Mesothelial cell of epicardium (in vitro differentiated cells): ENCODE measurements at regions not wholly inside any gene's neighbourhood (a gene's known extent, or its start where the extent isn't known, plus 50 kb on each side); places are given as distances from the start of the nearest gene placed in this dataset.

ENCODE experiments used
- DNase-seq, 2 experiments: peaks; one replicate each; pipeline ENCODE4 v3.0.0; 2021; ENCODE audit warnings: low spot score in 2 of 2; ENCODE audit not compliant: unreplicated experiment in 2 of 2
- H3K27ac Mint-ChIP-seq: 2 replicates; pipeline ENCODE4 v1.8.0; 2021; ENCODE audit warnings: mixed read lengths
- H3K27me3 Mint-ChIP-seq: 2 replicates; pipeline ENCODE4 v1.8.0; 2021; ENCODE audit warnings: low read depth, mixed read lengths
- H3K36me3 Mint-ChIP-seq: 2 replicates; pipeline ENCODE4 v1.8.0; 2021; ENCODE audit warnings: mixed read lengths
- H3K4me1 Mint-ChIP-seq: 2 replicates; pipeline ENCODE4 v1.8.0; 2021; ENCODE audit warnings: mixed read lengths
- H3K4me3 Mint-ChIP-seq: 2 replicates; pipeline ENCODE4 v1.8.0; 2021; ENCODE audit warnings: mild to moderate bottlenecking, moderate library complexity, mixed read lengths
- H3K9me3 Mint-ChIP-seq: 2 replicates; pipeline ENCODE4 v1.8.0; 2021; ENCODE audit warnings: mixed read lengths
- CTCF ChIP-seq: fragments of 200-600 bp; sonication (generic); IDR thresholded peaks from one replicate; pipeline ENCODE4 v1.5.0; 2021; ENCODE audit warnings: antibody characterized with exemption; ENCODE audit not compliant: unreplicated experiment

- Mint-ChIP-seq H3K27me3 (peaks cover 4% of the 10 kb centered on the region), H3K4me3 (no peak overlapping the region), H3K9me3 (no peaks in the 10 kb centered on the region), H3K36me3 (no peaks in the 10 kb centered on the region), H3K27ac (peak overlapping the region; percentile 30), H3K4me1 (peaks cover 24% of the 10 kb centered on the region)
- DNase-seq, result no peak
- no peak for TF ChIP-seq CTCF
Observed at GRCh38 chr11:134791102-134791501, 379.1 kb upstream of the B3GAT1 start.

GRCh38 chr11:134789104-134789503 is 377.1 kb upstream of the B3GAT1 start:
- Mint-ChIP-seq H3K36me3 (no peaks in the 10 kb centered on the region), H3K4me3 (no peak overlapping the region), H3K9me3 (no peaks in the 10 kb centered on the region), H3K27me3 (peaks cover 4% of the 10 kb centered on the region), H3K4me1 (peaks cover 24% of the 10 kb centered on the region), H3K27ac (no peak overlapping the region)
- no peak for DNase-seq
- TF ChIP-seq CTCF, result no peak

- Mint-ChIP-seq H3K27me3 (peaks cover 4% of the 10 kb centered on the region), H3K27ac (no peak overlapping the region), H3K36me3 (no peaks in the 10 kb centered on the region), H3K4me1 (peaks cover 26% of the 10 kb centered on the region), H3K4me3 (no peak overlapping the region), H3K9me3 (no peaks in the 10 kb centered on the region)
- no peak for DNase-seq
- TF ChIP-seq CTCF, result no peak
Observed at GRCh38 chr11:134786636-134787035, 374.6 kb upstream of the B3GAT1 start.

- Mint-ChIP-seq H3K36me3 (no peaks in the 10 kb centered on the region), H3K4me3 (no peak overlapping the region), H3K27ac (no peak overlapping the region), H3K27me3 (peaks cover 4% of the 10 kb centered on the region), H3K9me3 (no peaks in the 10 kb centered on the region), H3K4me1 (peaks cover 26% of the 10 kb centered on the region)
- no peak for DNase-seq
- no peak for TF ChIP-seq CTCF
Observed at GRCh38 chr11:134785660-134786284, 373.7 kb upstream of the B3GAT1 start.

- DNase-seq, result no peak
- no peak overlapping the region for H3K27ac Mint-ChIP-seq
- no peak overlapping the region for H3K4me3 Mint-ChIP-seq
- H3K36me3 Mint-ChIP-seq, result no peaks in the 10 kb centered on the region
- TF ChIP-seq CTCF, result no peak
- peaks cover 27% of the 10 kb centered on the region for H3K4me1 Mint-ChIP-seq
- H3K9me3 Mint-ChIP-seq, result no peaks in the 10 kb centered on the region
- H3K27me3 Mint-ChIP-seq, result peaks cover 4% of the 10 kb centered on the region
Observed at GRCh38 chr11:134785059-134785458, 373.0 kb upstream of the B3GAT1 start.

- DNase-seq, result no peak
- Mint-ChIP-seq H3K9me3 (no peaks in the 10 kb centered on the region), H3K4me3 (no peak overlapping the region), H3K36me3 (no peaks in the 10 kb centered on the region), H3K27me3 (peaks cover 4% of the 10 kb centered on the region), H3K27ac (no peak overlapping the region), H3K4me1 (peaks cover 32% of the 10 kb centered on the region)
- TF ChIP-seq CTCF, result no peak
Observed at GRCh38 chr11:134784568-134784967, 372.5 kb upstream of the B3GAT1 start.
